Gastrocnemius medialis (tissue), 4 donors: ENCODE measurements at regions not wholly inside any gene's neighbourhood (a gene's known extent, or its start where the extent isn't known, plus 50 kb on each side); places are given as distances from the start of the nearest gene placed in this dataset.

Source experiments
- ATAC-seq, 2 donors: fragments of 150-250 bp; one replicate each; pipeline ENCODE4 v1.9.1; 2016
- DNase-seq, 2 donors: peaks; one replicate each; pipeline ENCODE4 v3.0.0-alpha.2; 2019
- H3K27ac ChIP-seq, 4 donors: fragments of 200-600 bp; sonication (generic); 1 replicate in 1 of 4; 2 replicates in 3 of 4; pipeline ENCODE4 v1.5.1; 2016 to 2018; ENCODE audit warnings: mild to moderate bottlenecking in 2 of 4, moderate library complexity in 1 of 4
- H3K27me3 ChIP-seq, 3 donors: fragments of 200-600 bp; sonication (generic) in 2 of 3; 1 replicate in 1 of 3; 2 replicates in 2 of 3; pipeline versions ENCODE4 v1.5.1 to v1.6.0; 2016 to 2019; ENCODE audit warnings: mild to moderate bottlenecking in 1 of 3, moderate library complexity in 1 of 3
- H3K36me3 ChIP-seq, 2 donors: fragments of 200-600 bp; sonication (generic) in 1 of 2; one replicate each; pipeline ENCODE4 v1.5.1; 2017 to 2018
- H3K4me1 ChIP-seq, 2 donors: fragments of 200-600 bp; sonication (generic) in 1 of 2; one replicate each; pipeline ENCODE4 v1.5.1; 2016 to 2017; ENCODE audit warnings: mild to moderate bottlenecking in 2 of 2
- H3K4me3 ChIP-seq, 4 donors: fragments of 200-600 bp; sonication (generic) in 3 of 4; 1 replicate in 1 of 4; 2 replicates in 3 of 4; pipeline ENCODE4 v1.5.1; 2016 to 2019; ENCODE audit warnings: mild to moderate bottlenecking in 2 of 4
- H3K9me3 ChIP-seq, 3 donors: fragments of 200-600 bp; sonication (generic) in 2 of 3; 1 replicate in 1 of 3; 2 replicates in 2 of 3; pipeline ENCODE4 v1.5.1; 2016 to 2019
- POLR2A ChIP-seq, 2 donors: fragments of 450-650 bp; IDR thresholded peaks; one replicate each; pipeline ENCODE4 v1.6.1; 2017; ENCODE audit warnings: antibody characterized with exemption in 2 of 2, mild to moderate bottlenecking in 2 of 2, moderate library complexity in 2 of 2
- in situ Hi-C, 4 donors: fragments of 200-750 bp; cut with MboI; loops; one replicate each; pipeline versions ENCODE4 v1.15.0 to v1.8.0; 2017; ENCODE audit warnings: low sequenced_read_pairs in 4 of 4
- intact Hi-C: fragments of 100-400 bp; cut with DNase I; formaldehyde crosslinking; loops from one replicate; pipeline ENCODE4 v1.15.1; 2023; ENCODE audit warnings: low total_unique reads
- TF ChIP-seq, protein P1 (sequence below), 5 experiments: fragments of 450-650 bp in 3 of 5; fragments of 200-600 bp in 2 of 5; sonication (generic) in 2 of 5; IDR thresholded peaks in 4 of 5; conservative IDR thresholded peaks in 1 of 5; 1 replicate in 4 of 5; 2 replicates in 1 of 5; pipeline ENCODE4 v1.5.1; 2016 to 2019; ENCODE audit warnings: antibody characterized with exemption in 5 of 5, mild to moderate bottlenecking in 3 of 5, moderate library complexity in 3 of 5

GRCh38 chr5:68440651-68441050 is 225.1 kb downstream of the PIK3R1 start:
- TF ChIP-seq POLR2A (IDR thresholded peaks at IDR 0.05) = no peak
- TF ChIP-seq, protein P1, sequence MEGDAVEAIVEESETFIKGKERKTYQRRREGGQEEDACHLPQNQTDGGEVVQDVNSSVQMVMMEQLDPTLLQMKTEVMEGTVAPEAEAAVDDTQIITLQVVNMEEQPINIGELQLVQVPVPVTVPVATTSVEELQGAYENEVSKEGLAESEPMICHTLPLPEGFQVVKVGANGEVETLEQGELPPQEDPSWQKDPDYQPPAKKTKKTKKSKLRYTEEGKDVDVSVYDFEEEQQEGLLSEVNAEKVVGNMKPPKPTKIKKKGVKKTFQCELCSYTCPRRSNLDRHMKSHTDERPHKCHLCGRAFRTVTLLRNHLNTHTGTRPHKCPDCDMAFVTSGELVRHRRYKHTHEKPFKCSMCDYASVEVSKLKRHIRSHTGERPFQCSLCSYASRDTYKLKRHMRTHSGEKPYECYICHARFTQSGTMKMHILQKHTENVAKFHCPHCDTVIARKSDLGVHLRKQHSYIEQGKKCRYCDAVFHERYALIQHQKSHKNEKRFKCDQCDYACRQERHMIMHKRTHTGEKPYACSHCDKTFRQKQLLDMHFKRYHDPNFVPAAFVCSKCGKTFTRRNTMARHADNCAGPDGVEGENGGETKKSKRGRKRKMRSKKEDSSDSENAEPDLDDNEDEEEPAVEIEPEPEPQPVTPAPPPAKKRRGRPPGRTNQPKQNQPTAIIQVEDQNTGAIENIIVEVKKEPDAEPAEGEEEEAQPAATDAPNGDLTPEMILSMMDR (IDR thresholded peaks at IDR 0.05 in 4 of 5, conservative IDR thresholded peaks at IDR 0.05 in 1 of 5) = no peak
- no peak overlapping the region for H3K4me3 ChIP-seq
- no peak overlapping the region for H3K27ac ChIP-seq
- ATAC-seq = no peak
- H3K4me1 ChIP-seq = peaks cover 6 to 11% of the 10 kb centered on the region in 2 donors
- H3K27me3 ChIP-seq = no peaks in the 10 kb centered on the region
- intact Hi-C loops (no loop called here), in situ Hi-C loops (no loop called here)
- DNase-seq = no peak
- H3K36me3 ChIP-seq = no peaks in the 10 kb centered on the region
- H3K9me3 ChIP-seq = no peaks in the 10 kb centered on the region

GRCh38 chr5:68441309-68442073 is 225.9 kb downstream of the PIK3R1 start:
- no peaks in the 10 kb centered on the region for H3K27me3 ChIP-seq
- TF ChIP-seq, protein P1 (IDR thresholded peaks at IDR 0.05 in 4 of 5, conservative IDR thresholded peaks at IDR 0.05 in 1 of 5) = no peak
- TF ChIP-seq POLR2A (IDR thresholded peaks at IDR 0.05) = no peak
- intact Hi-C loops = no loop called here

DNA sequence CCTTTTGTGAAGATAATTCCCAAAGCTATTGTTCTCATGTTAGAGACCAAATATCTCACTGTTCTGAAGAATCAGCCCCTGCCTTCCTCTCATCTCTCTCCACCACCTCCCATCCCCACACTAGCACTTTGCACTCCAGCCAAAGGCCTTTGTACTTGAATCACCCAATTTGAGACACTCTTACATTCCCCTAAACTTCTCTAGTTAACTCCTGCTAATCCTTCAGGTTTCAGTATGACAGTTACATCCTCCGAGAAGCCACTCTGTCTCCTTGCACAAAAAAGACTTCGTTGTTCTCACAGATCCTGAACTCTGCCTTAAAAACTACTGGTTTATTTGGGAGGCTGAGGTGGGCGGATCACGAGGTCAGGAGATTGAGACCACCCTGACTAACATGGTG is 227.5 kb downstream of the PIK3R1 start:
- intact Hi-C loops (no loop called here), in situ Hi-C loops (no loop called here)
- no peak for DNase-seq
- ATAC-seq = no peak
- no peak overlapping the region for H3K27ac ChIP-seq
- H3K4me3 ChIP-seq = no peak overlapping the region
- no peaks in the 10 kb centered on the region for H3K27me3 ChIP-seq
- no peak for TF ChIP-seq POLR2A (IDR thresholded peaks at IDR 0.05)
- TF ChIP-seq, protein P1 (IDR thresholded peaks at IDR 0.05 in 4 of 5, conservative IDR thresholded peaks at IDR 0.05 in 1 of 5) = no peak
- H3K36me3 ChIP-seq = no peaks in the 10 kb centered on the region
- peaks cover 7 to 16% of the 10 kb centered on the region in 2 donors for H3K4me1 ChIP-seq
- H3K9me3 ChIP-seq = no peaks in the 10 kb centered on the region

More at GRCh38 chr5:68441309-68442073, 225.9 kb downstream of the PIK3R1 start:
- in situ Hi-C loops = no loop called here
- no peak for DNase-seq
- peaks cover 6 to 11% of the 10 kb centered on the region in 2 donors for H3K4me1 ChIP-seq
- H3K9me3 ChIP-seq = no peaks in the 10 kb centered on the region
- no peak overlapping the region for H3K4me3 ChIP-seq
- H3K27ac ChIP-seq = no peak overlapping the region
- H3K36me3 ChIP-seq = no peaks in the 10 kb centered on the region
- ATAC-seq = no peak

DNA sequence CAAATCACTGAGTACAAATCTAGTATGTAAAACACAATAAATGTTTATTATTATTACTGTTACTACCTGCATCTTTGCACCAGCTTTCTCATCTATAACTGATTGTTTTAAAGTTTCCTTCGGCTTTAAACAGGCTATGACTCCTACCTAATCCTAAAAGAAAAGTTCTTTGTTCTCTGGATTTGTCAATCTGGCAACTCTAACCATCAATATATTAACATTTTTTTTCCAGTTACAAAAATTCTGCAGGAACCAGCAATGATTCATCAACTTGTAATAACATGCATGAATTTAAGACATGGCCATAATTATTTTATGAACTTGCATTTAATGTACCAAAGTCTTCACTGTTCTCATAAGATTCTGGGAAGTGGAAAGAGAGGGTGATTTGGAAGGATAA is 228.5 kb downstream of the PIK3R1 start:
- Histone ChIP-seq H3K4me1 (peaks cover 15 to 17% of the 10 kb centered on the region in 2 donors), H3K27ac (peak overlapping the region in 1 of 4 donors; percentile 4), H3K36me3 (no peaks in the 10 kb centered on the region), H3K9me3 (no peaks in the 10 kb centered on the region), H3K27me3 (no peaks in the 10 kb centered on the region), H3K4me3 (no peak overlapping the region)
- intact Hi-C loops (no loop called here), in situ Hi-C loops (no loop called here)
- no peak for ATAC-seq
- TF ChIP-seq POLR2A (IDR thresholded peaks at IDR 0.05) = no peak
- TF ChIP-seq, protein P1 (IDR thresholded peaks at IDR 0.05 in 4 of 5, conservative IDR thresholded peaks at IDR 0.05 in 1 of 5) = no peak
- DNase-seq = no peak
